D341Med (cell line): ENCODE measurements at regions not wholly inside any gene's neighbourhood (a gene's known extent, or its start where the extent isn't known, plus 50 kb on each side); places are given as distances from the start of the nearest gene placed in this dataset.

Experiments used
- DNase-seq: peaks from one replicate; pipeline ENCODE4 v3.0.0; 2012; ENCODE audit warnings: low spot score

DNA sequence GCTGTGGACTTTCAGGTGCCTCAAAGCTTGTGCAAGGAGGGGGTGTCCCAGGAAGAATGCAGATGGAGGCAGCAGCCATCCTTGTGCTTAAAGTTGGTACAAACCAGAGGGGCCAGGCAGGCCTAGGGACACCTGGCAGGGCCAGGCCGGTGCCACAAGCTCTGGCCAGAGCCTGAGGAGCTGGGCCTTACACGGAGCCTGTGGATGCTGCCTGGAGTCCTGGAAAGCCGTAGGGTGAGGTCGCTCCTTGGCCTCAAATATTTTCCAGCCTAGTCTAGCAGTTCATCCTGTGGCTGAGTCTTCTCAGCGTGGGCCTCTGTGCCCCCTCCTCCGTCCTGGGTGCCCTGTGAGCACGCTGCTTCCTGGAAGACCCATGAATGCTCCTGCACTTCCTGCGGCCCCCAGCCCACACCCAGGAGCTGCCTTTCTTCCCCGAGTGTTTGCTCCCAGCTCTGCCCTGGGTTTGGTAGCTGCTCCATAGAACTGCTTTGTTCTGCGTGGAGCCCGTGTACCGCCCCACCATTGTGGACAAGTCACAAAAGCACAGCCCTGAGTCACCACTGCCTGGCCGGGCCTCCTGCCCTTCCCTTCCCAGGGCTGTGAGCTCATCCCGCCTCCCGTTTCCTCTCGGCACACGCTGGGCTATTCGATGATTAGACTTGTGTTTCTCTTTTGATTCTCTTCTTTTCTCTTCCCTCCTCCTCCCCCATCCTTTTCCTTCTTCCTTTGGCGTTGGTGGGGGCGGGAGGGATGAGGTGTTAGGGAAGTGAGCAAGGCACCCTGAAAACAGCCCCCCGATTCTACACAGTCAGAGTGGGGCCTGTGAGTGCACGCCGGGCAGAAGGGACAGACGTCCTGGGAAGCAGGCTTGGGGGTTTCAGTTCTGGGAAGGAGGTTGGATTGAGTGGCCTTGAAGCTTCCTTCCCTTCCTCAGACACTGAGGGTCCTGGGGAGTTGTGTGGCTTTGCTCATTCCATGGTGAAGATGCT is 73.2 kb upstream of the SHH start:
- no peak for DNase-seq

DNA sequence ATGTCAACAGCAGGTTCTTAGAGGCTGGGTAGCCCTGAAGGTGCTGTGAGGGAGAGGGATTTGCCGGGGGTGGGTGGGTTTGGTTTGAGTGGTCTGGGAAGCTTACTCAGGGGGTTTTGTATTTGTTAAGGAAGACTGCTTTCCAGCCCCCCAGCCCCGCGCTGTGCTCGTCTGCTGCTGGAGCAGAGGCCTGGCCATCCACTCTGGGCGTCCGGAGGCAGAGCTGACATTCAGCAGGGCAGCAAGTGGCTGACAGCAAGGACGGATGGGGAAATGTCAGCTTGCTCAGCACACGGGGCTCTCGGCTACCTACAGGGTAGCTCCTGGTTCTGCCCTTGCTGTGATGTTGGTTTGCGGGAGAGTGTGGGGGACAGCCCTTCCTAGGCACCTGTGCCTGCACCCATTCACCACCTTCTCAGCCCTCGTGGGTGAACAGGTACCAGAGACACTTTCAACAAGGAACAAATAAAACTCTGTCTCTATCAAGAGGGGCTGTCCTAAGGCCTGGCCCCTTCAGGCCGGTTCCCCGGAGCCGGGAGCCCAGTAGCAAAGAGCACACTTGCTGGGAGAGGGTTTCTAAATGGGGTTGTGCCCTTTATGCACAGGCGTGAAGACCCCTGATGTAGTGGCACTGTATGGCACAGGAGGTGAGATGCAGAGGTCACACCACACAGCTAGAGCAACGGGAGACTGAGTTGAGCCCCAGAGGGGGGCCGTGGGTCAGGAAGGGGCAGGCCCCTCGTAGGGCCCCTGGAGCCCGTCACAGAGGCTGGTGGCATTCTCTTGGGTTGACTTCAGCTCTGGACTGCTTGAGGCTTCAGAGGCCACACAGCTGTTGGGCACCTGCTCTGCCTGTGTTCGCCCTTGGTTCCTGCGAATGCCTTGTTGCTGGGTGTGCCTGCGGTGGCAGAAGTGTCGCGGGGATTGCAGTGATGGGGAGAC is 72.2 kb upstream of the SHH start:
- DNase-seq = no peak

DNA sequence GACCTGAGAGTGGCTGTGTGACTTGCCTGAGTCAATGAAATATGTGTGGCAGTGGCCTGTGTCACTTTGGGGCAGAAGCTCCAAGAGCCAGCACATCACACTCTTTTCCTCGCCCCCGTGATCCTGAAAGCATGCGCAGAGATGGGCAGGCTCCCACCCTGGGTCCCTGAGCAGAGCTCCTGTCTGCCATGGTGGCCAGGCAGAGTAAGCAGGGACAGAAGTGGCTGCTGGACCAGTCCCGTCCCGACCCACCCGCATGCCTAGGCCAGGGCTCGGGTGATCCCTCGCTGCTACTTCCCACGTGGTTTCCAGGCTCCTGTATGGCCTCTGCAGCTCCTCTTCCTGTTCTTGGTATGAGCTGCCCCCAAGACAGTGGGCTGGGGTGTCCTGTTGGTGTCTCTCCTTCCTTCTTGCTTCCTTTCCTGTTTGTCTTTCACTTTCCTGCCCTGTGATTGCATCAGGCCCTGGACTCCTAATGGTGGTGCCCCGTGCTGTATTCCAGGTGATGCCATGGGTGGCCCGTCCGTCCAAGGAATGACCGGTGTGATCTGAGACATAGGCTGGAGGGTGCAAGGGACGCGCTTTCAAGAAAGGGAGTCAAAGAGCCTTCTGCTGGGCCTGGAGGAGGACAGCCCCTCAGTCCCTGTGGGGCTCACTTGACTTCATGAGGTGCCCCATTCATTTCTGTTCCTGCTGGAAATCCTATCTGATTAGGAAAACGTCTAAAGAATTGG is 71.4 kb upstream of the SHH start:
- DNase-seq = no peak

DNA sequence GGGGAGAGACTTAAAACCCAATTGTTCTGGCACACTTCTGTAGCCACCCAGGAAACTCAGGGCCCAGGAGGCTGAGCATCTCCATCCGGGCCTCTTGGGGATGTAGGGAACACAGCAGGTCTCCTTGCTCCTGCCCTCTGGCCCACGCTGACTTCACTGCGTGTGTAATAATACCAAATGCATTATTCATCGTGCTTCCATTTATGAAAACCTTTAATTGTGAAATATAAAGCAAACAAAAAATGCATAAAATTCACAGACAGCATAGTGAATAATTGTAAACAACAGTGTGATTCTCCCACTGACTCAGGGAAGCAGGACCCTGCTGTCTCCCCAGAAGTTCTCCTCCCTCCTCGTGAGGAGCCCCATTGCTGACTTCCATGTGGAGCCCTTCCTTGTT is 70.3 kb upstream of the SHH start:
- no peak for DNase-seq

DNA sequence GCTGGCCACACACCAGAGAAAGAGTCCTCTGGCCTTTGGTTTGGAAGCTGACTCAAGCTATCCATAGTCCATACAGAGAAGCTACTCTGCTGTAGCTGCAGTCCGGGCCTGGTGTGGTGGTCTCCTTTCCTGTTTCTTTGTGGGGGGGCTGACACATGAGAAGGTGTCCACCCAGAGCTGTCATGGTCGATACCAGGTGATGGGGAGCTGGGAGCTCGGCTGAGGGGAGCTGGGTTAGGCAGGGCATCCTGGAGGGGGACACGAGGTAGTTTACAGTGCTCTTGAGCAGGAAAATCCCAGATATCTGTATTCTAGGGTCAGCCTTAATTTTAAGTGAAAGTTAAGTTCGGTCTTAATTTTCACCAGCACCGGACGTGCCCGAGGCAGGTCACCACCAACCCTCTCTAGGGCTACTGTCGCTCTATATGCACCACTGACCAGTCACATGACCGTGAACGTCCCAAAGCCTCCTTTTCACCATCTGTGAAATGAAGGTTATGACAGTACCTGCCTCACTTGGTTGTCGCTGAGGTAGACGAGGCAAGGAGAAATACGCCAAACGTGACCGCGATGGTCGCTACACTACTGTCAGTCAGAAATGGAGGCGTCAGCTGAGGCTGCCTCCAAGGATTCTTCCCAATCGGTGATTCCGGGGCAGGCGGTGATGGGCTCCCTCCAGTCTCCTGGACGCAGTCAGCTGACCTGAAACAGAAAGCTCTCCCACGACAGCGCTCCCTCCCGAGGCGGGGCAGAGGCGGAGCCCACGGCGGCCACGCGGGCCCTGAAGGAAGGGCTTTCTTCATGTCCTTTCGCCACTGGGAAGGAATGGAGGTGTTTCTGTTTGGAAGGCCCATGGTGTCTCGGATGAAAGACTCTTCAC is 69.4 kb upstream of the SHH start:
- DNase-seq = no peak

DNA sequence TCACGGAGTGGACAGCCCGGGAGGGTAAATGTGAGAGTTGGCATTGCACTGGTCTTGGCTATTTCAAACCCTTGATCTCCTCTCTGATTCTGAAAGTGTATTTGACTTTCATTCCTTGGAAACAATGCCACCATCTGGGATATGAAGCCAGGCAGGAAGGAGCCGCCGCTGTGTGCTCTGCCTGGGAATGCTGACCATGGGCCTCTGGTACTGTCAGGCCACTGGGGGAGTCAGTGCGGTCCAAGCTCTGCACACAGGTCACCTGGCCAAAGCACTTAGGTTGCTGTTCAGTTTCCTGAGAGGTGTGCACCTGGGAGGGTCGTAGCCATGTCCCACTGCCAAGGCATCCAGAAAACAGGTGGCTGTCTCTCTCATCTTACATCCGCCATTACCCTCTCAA is 68.5 kb upstream of the SHH start:
- no peak for DNase-seq

DNA sequence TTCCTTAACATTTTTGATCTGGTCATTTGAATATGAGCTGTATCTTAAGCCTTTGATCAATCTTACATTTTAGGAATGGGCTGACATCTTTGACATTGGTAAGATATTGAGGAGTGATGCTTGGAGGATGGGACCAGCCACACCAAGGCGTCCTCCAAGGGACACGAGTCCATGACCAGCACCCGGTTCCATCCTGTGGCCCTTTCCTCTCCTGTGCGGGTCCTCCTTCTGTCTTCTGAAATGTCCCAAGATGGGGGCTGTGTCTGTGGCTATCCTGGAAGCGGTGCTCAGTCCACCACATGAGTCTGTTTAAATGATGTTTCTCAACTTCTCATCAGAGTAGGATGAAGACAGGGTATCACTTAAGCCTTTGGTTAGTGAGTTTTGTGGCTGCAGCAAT is 67.3 kb upstream of the SHH start:
- no peak for DNase-seq

DNA sequence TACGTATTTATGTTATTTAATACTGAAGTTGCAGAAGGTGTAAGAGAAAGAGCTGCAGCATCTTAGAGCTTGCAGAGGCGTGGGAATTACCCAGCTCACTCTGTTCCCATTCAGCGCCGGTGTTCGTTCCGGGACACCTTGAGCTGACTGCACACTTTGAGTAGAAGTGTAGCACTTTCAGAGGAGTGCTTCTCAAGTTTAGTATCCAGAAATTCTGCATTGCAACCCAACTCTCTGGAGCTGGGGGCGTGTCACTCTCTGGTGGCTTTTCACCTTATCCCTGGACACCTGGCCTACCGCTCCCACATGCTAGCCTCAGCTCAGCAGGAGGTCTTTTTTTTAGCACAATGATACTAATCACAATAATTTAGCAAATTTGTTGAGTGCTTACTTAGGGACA is 66.4 kb upstream of the SHH start:
- DNase-seq = no peak

DNA sequence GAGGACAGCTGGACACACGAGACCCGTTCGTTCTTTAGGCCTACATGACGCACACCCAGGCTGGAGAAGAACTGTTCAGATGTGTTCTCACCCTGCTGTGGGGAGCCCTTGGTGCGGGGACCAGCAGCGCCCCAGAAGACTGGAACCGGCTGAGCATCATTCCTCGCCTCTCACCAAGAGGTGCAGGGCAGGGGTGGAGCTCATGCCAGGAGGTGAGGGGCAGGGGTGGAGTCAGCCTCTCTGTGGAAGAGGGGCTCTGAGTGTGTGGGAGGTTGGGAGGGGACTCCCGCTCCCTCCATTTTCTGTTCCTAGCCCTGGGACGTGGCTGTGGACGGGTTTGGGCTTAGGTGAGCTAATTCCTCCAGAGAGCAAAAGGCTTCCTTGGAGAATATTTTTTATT is 66.0 kb upstream of the SHH start:
- DNase-seq = no peak

DNA sequence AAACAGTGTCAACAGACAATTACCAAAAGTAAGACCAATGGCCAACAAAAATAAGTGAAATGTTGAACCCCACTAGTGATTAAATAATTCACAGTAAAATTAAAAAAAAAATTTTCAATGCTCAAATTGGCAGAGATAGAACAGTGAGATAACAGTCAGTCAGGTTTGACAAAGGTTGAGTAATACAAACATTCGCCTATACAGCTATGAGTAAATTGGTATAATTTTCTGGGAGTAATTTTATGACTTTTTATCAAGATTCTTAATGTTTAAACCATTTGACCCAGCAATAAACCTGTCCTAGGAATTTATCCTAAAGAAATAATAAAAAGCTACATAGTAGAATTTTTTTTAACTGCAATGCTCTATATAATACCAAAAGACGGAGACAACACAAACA is 64.9 kb upstream of the SHH start:
- DNase-seq = no peak

DNA sequence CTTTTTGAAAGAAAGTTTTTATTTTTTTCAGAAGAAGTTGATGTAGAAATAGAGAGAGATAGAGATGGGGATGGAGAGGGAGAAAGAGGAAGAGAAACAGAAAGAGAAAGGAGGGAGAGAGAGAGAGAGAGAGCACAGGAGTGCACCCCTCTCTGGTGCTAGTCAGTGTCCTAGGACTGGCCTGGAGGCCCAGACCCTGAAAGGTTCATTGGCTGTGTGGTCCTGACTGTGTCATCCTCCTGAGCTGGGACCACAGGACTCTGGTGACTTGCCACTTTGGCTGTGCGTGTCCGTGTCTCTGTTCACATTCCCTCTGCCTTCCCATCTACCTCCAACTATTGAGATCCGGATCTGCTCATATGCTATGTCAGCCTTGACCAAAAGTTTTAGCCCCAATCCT is 62.1 kb upstream of the SHH start:
- no peak for DNase-seq

DNA sequence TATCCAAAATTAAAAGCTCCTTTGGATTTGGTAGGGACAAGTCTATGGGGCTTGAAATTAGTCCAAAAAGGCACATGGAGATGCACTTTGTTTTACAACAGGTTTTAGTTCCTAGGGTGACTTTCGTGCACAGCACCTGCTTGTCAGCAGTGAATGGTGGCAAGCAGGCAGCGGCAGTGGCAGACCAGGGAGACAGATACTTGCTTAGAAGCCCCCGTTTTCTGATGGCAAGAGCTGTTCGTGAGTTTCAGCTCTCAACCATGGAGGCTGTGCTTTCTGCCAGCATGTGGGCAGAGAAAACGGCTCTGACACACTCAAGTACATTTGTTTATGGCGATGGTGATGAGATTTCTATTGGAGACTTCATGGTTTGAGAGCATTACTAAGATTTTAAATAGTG is 61.7 kb upstream of the SHH start:
- no peak for DNase-seq

DNA sequence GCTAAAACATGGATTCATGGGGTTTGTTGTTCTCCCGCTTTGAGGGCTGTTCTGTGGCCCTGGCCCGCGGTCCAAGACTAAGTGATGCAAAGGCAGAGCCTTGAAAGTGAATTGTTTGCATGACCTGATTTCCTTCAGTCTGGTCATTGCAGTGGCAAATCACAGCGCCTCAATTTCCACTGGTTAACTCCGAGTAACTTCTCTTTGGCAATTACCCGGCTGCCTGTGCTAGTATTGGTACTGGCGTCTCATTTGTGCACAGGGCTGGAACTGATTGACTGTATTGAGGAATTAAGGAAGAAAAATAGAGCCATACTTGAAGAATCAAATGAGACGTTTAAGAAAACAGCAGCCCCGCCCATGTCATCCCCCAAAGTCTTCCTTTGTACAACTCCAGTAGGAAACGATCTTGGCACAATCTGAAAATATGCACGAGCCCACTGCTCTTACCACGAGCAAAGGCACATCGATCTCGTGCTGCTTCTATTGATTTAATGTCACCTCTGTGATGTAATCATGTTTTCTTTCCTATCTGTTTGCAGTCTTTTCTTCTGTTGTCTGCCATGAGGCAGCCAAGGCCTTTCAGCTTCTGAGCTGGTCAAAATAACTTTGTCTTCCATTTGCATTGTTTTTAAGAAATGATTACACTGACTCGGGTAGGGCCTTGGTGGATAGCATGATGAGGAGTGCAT is 60.6 kb upstream of the SHH start:
- DNase-seq = no peak

DNA sequence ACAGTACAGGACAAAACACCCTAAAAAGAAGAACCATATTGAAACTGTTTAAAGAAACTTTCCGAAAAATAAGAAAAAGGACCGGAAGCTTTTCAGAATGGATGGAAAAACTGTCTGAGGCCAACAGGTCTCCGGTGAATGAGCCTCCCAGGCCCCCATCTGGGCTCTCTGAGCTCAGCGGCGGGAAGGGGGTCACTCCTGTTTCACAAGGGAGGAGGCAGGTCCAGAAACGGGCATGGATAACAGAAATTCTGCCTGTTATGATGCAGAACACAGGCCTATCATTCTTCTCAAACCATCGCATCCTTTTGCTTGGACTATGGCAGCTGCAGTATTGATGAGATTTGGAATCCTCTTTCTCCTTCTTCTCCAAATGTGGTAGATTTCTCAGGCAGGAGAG is 58.9 kb upstream of the SHH start:
- DNase-seq = no peak

DNA sequence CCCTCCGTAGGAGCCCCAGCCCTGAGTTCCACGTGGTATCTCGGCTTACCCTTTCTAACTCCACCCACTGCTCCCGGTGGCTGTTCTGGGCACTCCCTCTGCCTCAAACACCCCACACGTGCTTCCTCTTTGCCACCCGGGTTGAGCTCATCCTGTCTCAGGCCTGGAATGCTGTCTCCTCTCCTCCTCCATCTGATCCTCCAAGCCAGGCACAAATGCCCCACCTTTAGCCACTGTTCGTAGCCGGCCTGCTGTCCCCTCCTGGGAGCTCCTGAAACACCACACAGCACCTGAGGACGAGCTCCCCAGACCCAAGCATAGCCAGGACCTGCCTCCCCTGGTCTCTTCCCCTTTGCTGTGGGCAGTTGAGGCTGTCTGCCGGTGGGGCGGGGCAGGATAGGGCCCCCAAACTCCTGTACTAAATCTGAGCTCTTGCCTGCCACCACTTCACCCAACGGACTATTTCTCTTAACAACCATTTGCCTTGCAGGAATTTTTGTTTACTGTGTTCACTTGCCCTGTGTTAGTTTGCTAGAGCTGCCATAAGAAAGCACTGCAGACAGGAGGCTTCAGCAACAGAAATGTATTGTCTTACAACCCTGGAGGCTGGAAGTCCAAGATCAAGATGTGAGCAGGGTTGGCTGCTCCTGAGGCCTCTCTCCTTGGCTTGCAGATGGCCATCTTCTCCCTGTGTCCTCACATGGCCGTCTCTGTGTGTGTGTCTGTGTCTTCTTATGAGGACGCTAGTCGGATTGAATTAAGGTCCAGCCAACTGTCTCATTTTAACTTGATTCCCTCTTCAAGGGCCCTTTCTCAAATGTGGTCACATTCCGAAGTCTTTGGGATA is 58.3 kb upstream of the SHH start:
- no peak for DNase-seq

DNA sequence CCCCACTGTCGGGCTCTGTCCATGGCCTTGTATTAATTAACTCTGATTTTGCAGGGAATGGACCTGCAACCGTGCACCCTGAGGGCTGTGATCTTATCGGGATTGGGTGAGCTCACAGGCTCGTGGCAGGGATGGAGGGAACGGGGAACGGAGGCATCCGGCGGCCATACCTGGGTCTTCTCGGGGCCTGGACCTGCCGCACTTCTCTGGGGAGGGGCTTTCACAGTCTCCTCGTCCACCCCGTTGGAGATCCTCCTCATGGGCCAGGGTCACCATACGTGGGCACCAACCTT is 57.5 kb upstream of the SHH start:
- DNase-seq = no peak

DNA sequence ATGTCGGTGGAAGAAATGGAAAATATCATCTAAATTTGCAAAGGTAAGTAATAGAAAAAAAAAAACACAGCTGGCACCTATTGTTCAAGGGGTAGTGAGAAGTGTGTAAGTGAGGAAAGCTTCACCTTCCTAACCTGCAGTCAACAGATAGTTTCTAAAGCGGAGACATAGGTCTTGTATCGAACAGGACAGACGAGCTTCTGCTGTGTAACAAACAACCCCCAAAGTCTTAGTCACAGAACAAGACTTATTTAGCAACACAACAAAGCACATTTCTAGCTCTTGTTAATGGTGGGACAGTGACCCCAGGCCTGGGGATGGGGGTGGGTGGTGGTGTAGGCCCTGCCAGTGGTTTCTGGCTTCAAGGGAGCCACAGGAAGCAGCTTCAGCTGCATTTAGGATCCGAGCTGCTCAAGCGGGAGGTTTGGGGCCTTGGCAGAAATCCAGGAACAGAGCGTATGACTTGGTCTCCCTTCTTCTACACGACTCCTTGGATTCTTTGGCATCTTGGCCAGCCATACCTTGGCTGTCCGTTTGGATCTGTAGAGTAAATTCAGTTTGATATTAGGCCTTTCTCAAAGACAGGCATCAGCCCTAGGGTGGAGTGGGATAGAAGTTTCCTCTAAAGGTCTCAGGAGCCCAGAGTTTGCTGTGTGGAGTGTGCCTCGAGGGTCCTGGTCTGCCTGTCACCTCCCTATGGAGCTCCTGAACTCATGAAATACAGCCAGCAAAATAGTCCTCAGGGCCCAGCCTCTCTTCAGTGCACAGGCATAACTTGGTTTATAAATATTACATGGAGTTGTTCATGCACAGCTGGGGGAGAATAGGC is 56.9 kb upstream of the SHH start:
- no peak for DNase-seq

DNA sequence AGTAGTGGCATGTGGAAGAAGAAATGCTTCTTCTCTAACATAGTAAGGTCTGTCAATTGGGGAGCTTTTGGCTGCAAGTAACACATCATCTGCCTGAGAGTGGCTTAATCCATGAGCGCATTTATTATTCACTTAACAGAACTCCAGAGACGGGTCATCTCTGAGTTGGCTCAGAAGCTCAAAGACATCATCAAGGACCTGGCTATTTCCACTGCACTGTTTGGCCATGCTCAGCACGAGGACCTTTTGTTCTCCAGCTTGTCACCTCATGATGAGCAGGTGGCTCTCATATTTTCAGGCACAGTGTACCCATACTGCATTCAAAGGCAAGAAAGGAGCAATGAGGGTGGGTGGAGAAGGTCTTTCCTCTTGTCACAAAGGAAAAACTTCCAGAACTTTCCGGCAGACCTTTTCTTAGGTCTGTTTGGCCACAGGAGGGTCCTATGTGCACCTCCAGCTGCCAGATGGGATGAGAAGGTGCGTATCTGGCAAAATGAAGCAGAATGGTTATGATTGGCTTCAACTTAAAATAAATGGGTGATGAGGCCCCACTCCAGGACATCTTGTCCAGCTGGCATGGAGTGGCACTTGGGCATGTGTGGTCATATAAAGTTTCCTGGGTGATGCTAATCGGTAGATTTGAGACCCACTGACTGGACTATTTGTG is 55.6 kb upstream of the SHH start:
- no peak for DNase-seq

DNA sequence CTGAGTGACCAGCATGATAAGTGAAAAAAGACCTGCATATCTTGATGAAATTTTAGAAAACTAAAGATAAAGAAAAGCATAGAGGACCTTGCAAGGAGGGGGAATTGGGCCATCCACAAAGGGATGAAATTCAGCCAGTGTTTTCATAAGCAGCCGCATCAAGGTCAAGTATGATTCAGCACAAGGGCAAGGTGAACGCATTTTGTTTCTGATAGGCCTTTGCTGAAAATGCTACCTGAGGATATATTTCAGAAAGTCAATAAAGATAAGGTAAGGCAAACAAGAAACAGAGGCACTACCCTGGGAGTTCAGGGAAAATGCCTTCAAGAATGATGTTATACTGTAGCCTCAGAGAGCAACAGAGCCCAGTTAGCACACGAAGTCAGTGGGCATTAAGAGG is 55.0 kb upstream of the SHH start:
- DNase-seq = no peak
